C4-2B (cell line): ENCODE measurements at regions not wholly inside any gene's neighbourhood (a gene's known extent, or its start where the extent isn't known, plus 50 kb on each side); places are given as distances from the start of the nearest gene placed in this dataset.

Experiments used
- ZFX ChIP-seq: fragments of 450-650 bp; IDR thresholded peaks from 2 replicates; pipeline ENCODE4 v1.6.1; 2017
- TF ChIP-seq, protein P1 (sequence below): fragments of 450-650 bp; conservative IDR thresholded peaks from 2 replicates; pipeline ENCODE4 v1.5.1; 2017; ENCODE audit warnings: mild to moderate bottlenecking

DNA sequence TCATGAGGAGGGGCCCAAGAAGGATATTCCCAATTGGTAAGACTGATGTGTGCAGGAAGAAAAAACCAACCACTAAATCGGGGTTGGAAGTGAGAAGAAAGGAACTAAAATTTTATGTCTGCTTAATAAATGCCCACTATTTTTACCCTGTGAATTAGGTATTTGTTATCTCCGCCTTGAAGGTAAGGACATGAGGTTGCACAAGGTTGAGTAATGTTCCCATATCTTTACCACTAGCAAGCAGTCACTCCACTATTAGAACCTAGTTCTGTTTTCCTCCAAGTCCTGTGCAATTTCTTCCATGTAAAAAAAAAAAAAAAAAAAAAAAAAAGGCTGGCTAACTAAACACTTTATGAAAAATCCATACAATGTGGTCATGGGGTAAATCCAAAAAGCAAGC lies 318.5 kb upstream of the SLCO3A1 start:
- TF ChIP-seq, protein P1, sequence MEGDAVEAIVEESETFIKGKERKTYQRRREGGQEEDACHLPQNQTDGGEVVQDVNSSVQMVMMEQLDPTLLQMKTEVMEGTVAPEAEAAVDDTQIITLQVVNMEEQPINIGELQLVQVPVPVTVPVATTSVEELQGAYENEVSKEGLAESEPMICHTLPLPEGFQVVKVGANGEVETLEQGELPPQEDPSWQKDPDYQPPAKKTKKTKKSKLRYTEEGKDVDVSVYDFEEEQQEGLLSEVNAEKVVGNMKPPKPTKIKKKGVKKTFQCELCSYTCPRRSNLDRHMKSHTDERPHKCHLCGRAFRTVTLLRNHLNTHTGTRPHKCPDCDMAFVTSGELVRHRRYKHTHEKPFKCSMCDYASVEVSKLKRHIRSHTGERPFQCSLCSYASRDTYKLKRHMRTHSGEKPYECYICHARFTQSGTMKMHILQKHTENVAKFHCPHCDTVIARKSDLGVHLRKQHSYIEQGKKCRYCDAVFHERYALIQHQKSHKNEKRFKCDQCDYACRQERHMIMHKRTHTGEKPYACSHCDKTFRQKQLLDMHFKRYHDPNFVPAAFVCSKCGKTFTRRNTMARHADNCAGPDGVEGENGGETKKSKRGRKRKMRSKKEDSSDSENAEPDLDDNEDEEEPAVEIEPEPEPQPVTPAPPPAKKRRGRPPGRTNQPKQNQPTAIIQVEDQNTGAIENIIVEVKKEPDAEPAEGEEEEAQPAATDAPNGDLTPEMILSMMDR, result no peak
- no peak for TF ChIP-seq ZFX
